HepG2 (cell line): ENCODE measurements at regions not wholly inside any gene's neighbourhood (a gene's known extent, or its start where the extent isn't known, plus 50 kb on each side); places are given as distances from the start of the nearest gene placed in this dataset.

Source experiments
- ATAC-seq: fragments of 200-7000 bp; cut with Tn5 transposase; 3 replicates; pipeline ENCODE4 v1.9.1; 2020; ENCODE audit warnings: mild to moderate bottlenecking, moderate library complexity
- BruUV-seq: library from RNA; stranded (reverse); fragments of 400-500 nt; replicated peaks from 2 replicates; lab custom pipeline; 2021; lab: Mats Ljungman, UMichigan
- CTCF ChIA-PET: fragments of 300-600 bp; formaldehyde crosslinking; extraction: SDS; loops from one replicate; lab custom pipeline; 2021; ENCODE audit warnings: low total read pairs, inconsistent platforms, low intra/inter-chr PET ratio; lab: Yijun Ruan, JAX
- POLR2A ChIA-PET: fragments of 350-600 bp; sonication (Branson Sonifier 250); formaldehyde crosslinking; loops from one replicate; lab custom pipeline; 2020; ENCODE audit warnings: antibody characterized with exemption, inconsistent platforms; lab: Yijun Ruan, JAX
- DNase-seq: peaks from one replicate; pipeline ENCODE4 v3.0.0-alpha.2; 2015; ENCODE audit warnings: low spot score
- FAIRE-seq: peaks from 3 replicates; lab custom pipeline; 2011; peaks lifted over from hg19 to GRCh38; lab: Jason Lieb, UNC
- H2AFZ ChIP-seq: one replicate; pipeline ENCODE4 v1.6.1; 2011; ENCODE audit warnings: low read length, inconsistent platforms
- H3K27ac ChIP-seq: fragments of 300-600 bp; 3 replicates; pipeline ENCODE4 v1.8.0; 2011; ENCODE audit warnings: mixed run types, mild to moderate bottlenecking, mixed read lengths, low read length, inconsistent platforms; ENCODE audit not compliant: insufficient read depth; ENCODE audit errors: extremely low read length
- H3K27me3 ChIP-seq, 2 experiments: fragments of 200-600 bp in 1 of 2; 2 replicates in 1 of 2; 3 replicates in 1 of 2; pipeline versions ENCODE4 v1.6.0 to v1.8.0; 2011; ENCODE audit warnings: low read length in 2 of 2, mild to moderate bottlenecking in 2 of 2, moderate library complexity in 2 of 2, inconsistent platforms in 1 of 2; ENCODE audit not compliant: insufficient read depth in 2 of 2, control insufficient read depth in 1 of 2
- H3K36me3 ChIP-seq, 2 experiments: fragments of 200-600 bp in 1 of 2; replicated peaks in 1 of 2; 2 replicates in 1 of 2; 3 replicates in 1 of 2; pipeline versions ENCODE4 v1.5.1 to v1.8.0; 2011; ENCODE audit warnings: low read length in 2 of 2, inconsistent platforms in 1 of 2; ENCODE audit not compliant: insufficient read depth in 2 of 2, control insufficient read depth in 1 of 2
- H3K4me1 ChIP-seq: 2 replicates; pipeline ENCODE4 v1.5.1; 2012; ENCODE audit warnings: low read length, inconsistent platforms; ENCODE audit not compliant: insufficient read depth
- H3K4me2 ChIP-seq: 2 replicates; pipeline ENCODE4 v1.6.0; 2011; ENCODE audit warnings: low read depth, low read length, inconsistent platforms
- H3K4me3 ChIP-seq, 3 experiments: fragments of 200-600 bp in 1 of 3; sonication (generic), shearing (Covaris generic) in 1 of 3; replicated peaks in 1 of 3; 2 replicates each; pipeline ENCODE4 v1.5.1; 2011 to 2016; ENCODE audit warnings: low read length in 3 of 3, inconsistent platforms in 2 of 3, low read depth in 2 of 3, mild to moderate bottlenecking in 2 of 3, control low read depth in 1 of 3, mixed read lengths in 1 of 3; ENCODE audit not compliant: insufficient read depth in 1 of 3
- H3K79me2 ChIP-seq: one replicate; pipeline ENCODE4 v1.6.1; 2011; ENCODE audit warnings: low read length, inconsistent platforms; ENCODE audit not compliant: insufficient read depth
- H3K9ac ChIP-seq: 2 replicates; pipeline ENCODE4 v1.6.0; 2011; ENCODE audit warnings: mild to moderate bottlenecking, low read depth, low read length, inconsistent platforms; ENCODE audit not compliant: insufficient read depth
- H3K9me3 ChIP-seq: 2 replicates; pipeline ENCODE4 v1.5.1; 2012; ENCODE audit warnings: mild to moderate bottlenecking, low read length
- H4K20me1 ChIP-seq: 2 replicates; pipeline ENCODE4 v1.6.0; 2011; ENCODE audit warnings: inconsistent platforms, mild to moderate bottlenecking, low read length, moderate library complexity; ENCODE audit not compliant: insufficient read depth
- GZF1 ChIP-seq: sonication (generic); formaldehyde crosslinking; IDR thresholded peaks from 2 replicates; pipeline ENCODE4 v1.5.1; 2020; ENCODE audit warnings: mild to moderate bottlenecking, missing genetic modification reagents
- MAFG ChIP-seq: sonication (generic); formaldehyde crosslinking; IDR thresholded peaks from 2 replicates; pipeline ENCODE4 v1.5.1; 2020; ENCODE audit warnings: mild to moderate bottlenecking, missing genetic modification reagents
- PPARG ChIP-seq: conservative IDR thresholded peaks from 2 replicates; pipeline ENCODE4 v1.6.1; 2016; ENCODE audit warnings: missing biosample characterization, missing genetic modification reagents
- SAP130 ChIP-seq: IDR thresholded peaks from 2 replicates; pipeline ENCODE4 v1.6.1; 2016; ENCODE audit warnings: low read depth
- ZFP36 ChIP-seq: fragments of 150-350 bp; IDR thresholded peaks from 2 replicates; pipeline ENCODE4 v1.6.1; 2018; ENCODE audit warnings: borderline replicate concordance, low read length, low read depth; ENCODE audit not compliant: partially characterized antibody
- ZMYM2 ChIP-seq: sonication (generic); formaldehyde crosslinking; IDR thresholded peaks from 2 replicates; pipeline ENCODE4 v1.8.0; 2022; ENCODE audit warnings: mild to moderate bottlenecking, missing genetic modification reagents
- WGBS: methylation state at CpG from one replicate; pipeline ENCODE4 v1.1.6; 2017; ENCODE audit warnings: low lambda C conversion rate; 5-methylcytosine and 5-hydroxymethylcytosine counted together
- in situ Hi-C: cut with HindIII; loops from 2 replicates; pipeline ENCODE4 v1.10.0; 2017; ENCODE audit warnings: low pct_unique_long_range_greater_than_20kb; ENCODE audit not compliant: extremely low pct_ligation_motif_present
- intact Hi-C: fragments of 100-400 bp; cut with micrococcal nuclease; formaldehyde crosslinking; loops from one replicate; pipeline ENCODE4 v1.10.0; 2022; ENCODE audit not compliant: unreplicated experiment
- TF ChIP-seq, protein P1 (sequence below): sonication (generic); formaldehyde crosslinking; IDR thresholded peaks from 2 replicates; pipeline ENCODE4 v1.4.0; 2020; ENCODE audit warnings: missing genetic modification reagents
- TF ChIP-seq, protein P2 (sequence below): sonication (generic); formaldehyde crosslinking; IDR thresholded peaks from 2 replicates; pipeline ENCODE4 v1.4.0; 2020; ENCODE audit warnings: missing genetic modification reagents

- WGBS: 13% methylated on average over 5 of the region's 5 CpGs
- intact Hi-C loops: no loop called here
- no peaks in the 10 kb centered on the region for H3K4me1 ChIP-seq
- no peak overlapping the region for H3K4me2 ChIP-seq
- ATAC-seq: no peak
- H3K79me2 ChIP-seq: no peaks in the 10 kb centered on the region
- H3K36me3 ChIP-seq: no peaks in the 10 kb centered on the region
- no peaks in the 10 kb centered on the region for H3K27me3 ChIP-seq
- CTCF ChIA-PET: no interaction called here
- FAIRE-seq: no peak
- H2AFZ ChIP-seq: no peak overlapping the region
- TF ChIP-seq, protein P1, sequence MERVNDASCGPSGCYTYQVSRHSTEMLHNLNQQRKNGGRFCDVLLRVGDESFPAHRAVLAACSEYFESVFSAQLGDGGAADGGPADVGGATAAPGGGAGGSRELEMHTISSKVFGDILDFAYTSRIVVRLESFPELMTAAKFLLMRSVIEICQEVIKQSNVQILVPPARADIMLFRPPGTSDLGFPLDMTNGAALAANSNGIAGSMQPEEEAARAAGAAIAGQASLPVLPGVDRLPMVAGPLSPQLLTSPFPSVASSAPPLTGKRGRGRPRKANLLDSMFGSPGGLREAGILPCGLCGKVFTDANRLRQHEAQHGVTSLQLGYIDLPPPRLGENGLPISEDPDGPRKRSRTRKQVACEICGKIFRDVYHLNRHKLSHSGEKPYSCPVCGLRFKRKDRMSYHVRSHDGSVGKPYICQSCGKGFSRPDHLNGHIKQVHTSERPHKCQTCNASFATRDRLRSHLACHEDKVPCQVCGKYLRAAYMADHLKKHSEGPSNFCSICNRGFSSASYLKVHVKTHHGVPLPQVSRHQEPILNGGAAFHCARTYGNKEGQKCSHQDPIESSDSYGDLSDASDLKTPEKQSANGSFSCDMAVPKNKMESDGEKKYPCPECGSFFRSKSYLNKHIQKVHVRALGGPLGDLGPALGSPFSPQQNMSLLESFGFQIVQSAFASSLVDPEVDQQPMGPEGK (CRISPR knock-in tag): no peak
- H3K9ac ChIP-seq: no peak overlapping the region
- no peak overlapping the region for H3K4me3 ChIP-seq
- BruUV-seq: no TSS peak
- H3K27ac ChIP-seq: no peak overlapping the region
- H3K9me3 ChIP-seq: no peaks in the 10 kb centered on the region
- POLR2A ChIA-PET: no interaction called here
- in situ Hi-C loops: no loop called here
- no peak for DNase-seq
- H4K20me1 ChIP-seq: no peaks in the 10 kb centered on the region
Observed at GRCh38 chr2:122338000-122338399, 582.5 kb downstream of the TSN start.

DNA sequence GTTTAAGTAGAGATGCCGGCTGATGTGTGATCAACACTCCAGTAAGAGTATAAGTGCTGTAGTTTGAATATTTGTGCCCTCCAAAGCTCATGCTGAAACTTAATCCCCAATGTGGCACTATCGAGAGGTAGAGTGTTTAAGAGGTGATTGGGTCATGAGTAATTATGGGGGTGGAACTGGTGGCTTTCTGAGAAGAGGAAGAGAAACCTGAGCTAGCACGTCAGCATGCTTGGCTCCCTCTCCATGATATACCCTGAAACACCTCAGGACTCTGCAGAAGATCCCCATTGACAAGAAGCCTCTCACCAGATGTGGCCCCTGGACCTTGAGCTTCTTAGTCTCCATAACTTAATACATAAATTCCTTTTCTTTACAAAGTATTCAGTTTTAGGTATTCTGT lies 584.8 kb downstream of the TSN start:
- Histone ChIP-seq H3K79me2 (no peaks in the 10 kb centered on the region), H3K4me1 (no peaks in the 10 kb centered on the region), H3K9me3 (no peaks in the 10 kb centered on the region), H3K36me3 (no peaks in the 10 kb centered on the region), H3K27ac (no peak overlapping the region), H3K4me3 (no peak overlapping the region), H3K9ac (no peak overlapping the region), H3K27me3 (no peaks in the 10 kb centered on the region), H4K20me1 (no peaks in the 10 kb centered on the region), H2AFZ (no peak overlapping the region), H3K4me2 (no peak overlapping the region)
- WGBS: under 1% methylated on average over 3 of the region's 3 CpGs
- ATAC-seq (no peak), FAIRE-seq (no peak), DNase-seq (no peak)
- intact Hi-C loops (no loop called here), in situ Hi-C loops (no loop called here)
- BruUV-seq: no TSS peak
- ChIA-PET POLR2A (no interaction called here), CTCF (no interaction called here)
- no peak for TF ChIP-seq MAFG (CRISPR knock-in tag)
- TF ChIP-seq PPARG (CRISPR knock-in tag): no peak
- no peak for TF ChIP-seq ZFP36
- TF ChIP-seq GZF1 (CRISPR knock-in tag): no peak
- TF ChIP-seq ZMYM2 (CRISPR knock-in tag): no peak
- TF ChIP-seq, protein P2, sequence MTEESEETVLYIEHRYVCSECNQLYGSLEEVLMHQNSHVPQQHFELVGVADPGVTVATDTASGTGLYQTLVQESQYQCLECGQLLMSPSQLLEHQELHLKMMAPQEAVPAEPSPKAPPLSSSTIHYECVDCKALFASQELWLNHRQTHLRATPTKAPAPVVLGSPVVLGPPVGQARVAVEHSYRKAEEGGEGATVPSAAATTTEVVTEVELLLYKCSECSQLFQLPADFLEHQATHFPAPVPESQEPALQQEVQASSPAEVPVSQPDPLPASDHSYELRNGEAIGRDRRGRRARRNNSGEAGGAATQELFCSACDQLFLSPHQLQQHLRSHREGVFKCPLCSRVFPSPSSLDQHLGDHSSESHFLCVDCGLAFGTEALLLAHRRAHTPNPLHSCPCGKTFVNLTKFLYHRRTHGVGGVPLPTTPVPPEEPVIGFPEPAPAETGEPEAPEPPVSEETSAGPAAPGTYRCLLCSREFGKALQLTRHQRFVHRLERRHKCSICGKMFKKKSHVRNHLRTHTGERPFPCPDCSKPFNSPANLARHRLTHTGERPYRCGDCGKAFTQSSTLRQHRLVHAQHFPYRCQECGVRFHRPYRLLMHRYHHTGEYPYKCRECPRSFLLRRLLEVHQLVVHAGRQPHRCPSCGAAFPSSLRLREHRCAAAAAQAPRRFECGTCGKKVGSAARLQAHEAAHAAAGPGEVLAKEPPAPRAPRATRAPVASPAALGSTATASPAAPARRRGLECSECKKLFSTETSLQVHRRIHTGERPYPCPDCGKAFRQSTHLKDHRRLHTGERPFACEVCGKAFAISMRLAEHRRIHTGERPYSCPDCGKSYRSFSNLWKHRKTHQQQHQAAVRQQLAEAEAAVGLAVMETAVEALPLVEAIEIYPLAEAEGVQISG: no peak
- no peak for TF ChIP-seq SAP130 (CRISPR knock-in tag)
